Activated T-cell treated with anti-CD3 and anti-CD28 coated beads for 4 hours (primary cell): ENCODE measurements at regions not wholly inside any gene's neighbourhood (a gene's known extent, or its start where the extent isn't known, plus 50 kb on each side); places are given as distances from the start of the nearest gene placed in this dataset.
"Not testable (repeated sequence)": the region's sequence is repeated elsewhere in the genome, so short reads cannot be mapped to it uniquely, and the experiment has no call there.

Source experiments
- DNase-seq: peaks from one replicate; pipeline ENCODE4 v3.0.0-alpha.2; 2020

GRCh38 chr13:73832825-73833224, 301.4 kb downstream of the KLF12 start:
- DNase-seq = no peak

- DNase-seq = no peak
Observed at GRCh38 chr13:73832128-73832588, 302.0 kb downstream of the KLF12 start.

- no peak for DNase-seq
Observed at GRCh38 chr13:73829416-73829815, 304.8 kb downstream of the KLF12 start.

GRCh38 chr13:73828811-73829210, 305.4 kb downstream of the KLF12 start:
- no peak for DNase-seq

GRCh38 chr13:73827434-73827833, 306.8 kb downstream of the KLF12 start:
- no peak for DNase-seq

- no peak for DNase-seq
Observed at GRCh38 chr13:73825143-73825542, 309.1 kb downstream of the KLF12 start.

- DNase-seq = no peak
Observed at GRCh38 chr13:73822668-73823592, 311.3 kb downstream of the KLF12 start.

GRCh38 chr13:73820688-73821087, 313.5 kb downstream of the KLF12 start:
- no peak for DNase-seq

- DNase-seq = no peak
Observed at GRCh38 chr13:73820285-73820684, 313.9 kb downstream of the KLF12 start.

- DNase-seq = no peak
Observed at GRCh38 chr13:73819711-73820110, 314.5 kb downstream of the KLF12 start.

- DNase-seq = no peak
Observed at GRCh38 chr13:73816702-73817101, 317.5 kb downstream of the KLF12 start.

GRCh38 chr13:73815796-73816195, 318.4 kb downstream of the KLF12 start:
- no peak for DNase-seq

- DNase-seq = no peak
Observed at GRCh38 chr13:73810647-73811046, 323.6 kb downstream of the KLF12 start.

- no peak for DNase-seq
Observed at GRCh38 chr13:73809561-73809960, 324.6 kb downstream of the KLF12 start.

- DNase-seq = no peak
Observed at GRCh38 chr13:73808318-73808717, 325.9 kb downstream of the KLF12 start.

- DNase-seq = not testable (repeated sequence)
Observed at GRCh38 chr13:73805326-73805958, 328.8 kb downstream of the KLF12 start.

- no peak for DNase-seq
Observed at GRCh38 chr13:73803997-73804396, 330.2 kb downstream of the KLF12 start.

- no peak for DNase-seq
Observed at GRCh38 chr13:73800011-73800410, 334.2 kb downstream of the KLF12 start.

- no peak for DNase-seq
Observed at GRCh38 chr13:73794755-73795154, 339.4 kb downstream of the KLF12 start.

- DNase-seq = no peak
Observed at GRCh38 chr13:73793361-73793760, 340.8 kb downstream of the KLF12 start.

- DNase-seq = no peak
Observed at GRCh38 chr13:73792796-73793195, 341.4 kb downstream of the KLF12 start.

GRCh38 chr13:73782450-73783449, 351.5 kb downstream of the KLF12 start:
- DNase-seq = no peak

- DNase-seq = no peak
Observed at GRCh38 chr13:73781384-73781783, 352.8 kb downstream of the KLF12 start.
